Heart right ventricle (tissue), 16 donors: ENCODE measurements at regions not wholly inside any gene's neighbourhood (a gene's known extent, or its start where the extent isn't known, plus 50 kb on each side); places are given as distances from the start of the nearest gene placed in this dataset.

Source experiments
- ATAC-seq, 8 donors: fragments of 200-7000 bp; cut with Tn5 transposase; one replicate each; pipeline ENCODE4 v1.9.1; 2020; ENCODE audit warnings: mild to moderate bottlenecking in 8 of 8, moderate library complexity in 8 of 8, moderate number of reproducible peaks in 1 of 8
- DNase-seq, 2 donors: peaks; one replicate each; pipeline ENCODE4 v3.0.0-alpha.2; 2020
- H3K27ac ChIP-seq, 10 donors: fragments of 200-600 bp; sonication (generic) in 2 of 10; one replicate each; pipeline versions ENCODE4 v1.5.0 to v1.8.0; 2020 to 2022; ENCODE audit warnings: mild to moderate bottlenecking in 3 of 10
- H3K27me3 ChIP-seq, 7 donors: fragments of 200-600 bp; one replicate each; pipeline ENCODE4 v1.8.0; 2021 to 2022; ENCODE audit warnings: mild to moderate bottlenecking in 2 of 7
- H3K36me3 ChIP-seq, 9 donors: fragments of 200-600 bp; sonication (generic) in 1 of 9; one replicate each; pipeline versions ENCODE4 v1.5.0 to v1.8.0; 2020 to 2022; ENCODE audit warnings: mild to moderate bottlenecking in 2 of 9
- H3K4me1 ChIP-seq, 9 donors: fragments of 200-600 bp; sonication (generic) in 1 of 9; one replicate each; pipeline versions ENCODE4 v1.5.0 to v1.8.0; 2020 to 2022; ENCODE audit warnings: mild to moderate bottlenecking in 4 of 9
- H3K4me3 ChIP-seq, 10 donors: fragments of 200-600 bp; sonication (generic) in 2 of 10; one replicate each; pipeline versions ENCODE4 v1.5.0 to v1.8.0; 2020 to 2022; ENCODE audit warnings: mild to moderate bottlenecking in 7 of 10, moderate library complexity in 2 of 10
- H3K9me3 ChIP-seq, 11 donors: fragments of 200-600 bp in 10 of 11; sonication (generic) in 2 of 11; one replicate each; pipeline versions ENCODE4 v1.5.0 to v1.8.0; 2013 to 2022; ENCODE audit warnings: mild to moderate bottlenecking in 2 of 11, control low read depth in 1 of 11, moderate library complexity in 1 of 11
- CTCF ChIP-seq, 9 donors: fragments of 200-600 bp; sonication (generic) in 2 of 9; IDR thresholded peaks; one replicate each; pipeline versions ENCODE4 v1.5.0 to v1.8.0; 2021 to 2022; ENCODE audit warnings: antibody characterized with exemption in 9 of 9, mild to moderate bottlenecking in 5 of 9, moderate library complexity in 1 of 9
- WGBS, 2 donors: extraction: QIAGEN DNeasy Blood & Tissue Kit; methylation state at CpG; one replicate each; pipeline ENCODE4 v1.1.7; 2013; ENCODE audit warnings: inconsistent platforms in 1 of 2; 5-methylcytosine and 5-hydroxymethylcytosine counted together
- intact Hi-C, 10 donors: fragments of 100-400 bp; cut with DNase I; formaldehyde crosslinking; loops; one replicate each; pipeline versions ENCODE4 v1.11.1 to v1.14.2; 2022
- donor health status: Arrhythmogenic right ventricular cardiomyopathy.
- donor health status: ischemic (EF 13 %, LVEDD 7.1; RV severe dilation, severe dysfunction).
- donor health status: healthy with polysubstance abuse.
- donor health status: DM: no; HTN: yes; CAD: no.
- donor health status: DM: no; HTN: no; CAD: no.
- donor health status: ischemic (EF 25% LVEDD 6.9; RV normal size, moderate dysfunction).
- donor health status: ischemic (EF 25% LVEDD 5.7; RV mildly dilated, moderate dysfunction).
- donor health status: healthy.
- donor health status: DM: yes; HTN: yes; CAD: no.
- donor health status: Ischemic cardiomyopathy.
- donor health status: ischemic (EF 35%, LVEDD 5.7; RV mildly dilated, moderate dysfunction).
- donor health status: nonischemic (EF 11% LVEDD 7.7; RV severe dilation, severe dysfunction).
- donor health status: DM: yes; HTN: yes; CAD: no.
- donor health status: PGD.
- donor health status: ischemic (EF 29% LVEDD 5.4; RV normal size, mild dysfunction).
- donor health status: nonischemic (EF 23%, LVEDD 6.1; RV moderate dilation, normal function).

- no peaks in the 10 kb centered on the region for H3K4me1 ChIP-seq
- 82 to 88% methylated on average over 21 of the region's 21 CpGs for WGBS, 2 donors
- no peak for TF ChIP-seq CTCF (IDR thresholded peaks at IDR 0.05)
- H3K27ac ChIP-seq, result no peak overlapping the region
- DNase-seq, result no peak
- H3K36me3 ChIP-seq, result no peaks in the 10 kb centered on the region
- H3K27me3 ChIP-seq, result no peaks in the 10 kb centered on the region
- peaks cover 0 to 16% (median 0%) of the 10 kb centered on the region in 11 donors for H3K9me3 ChIP-seq
- intact Hi-C loops, result no loop called here
- no peak for ATAC-seq
- H3K4me3 ChIP-seq, result no peak overlapping the region
Observed at GRCh38 chr5:3489239-3489843, 106.3 kb upstream of the IRX1 start.

- WGBS, 2 donors, result 78 to 80% methylated on average over 5 of the region's 5 CpGs
- DNase-seq (no peak), ATAC-seq (no peak)
- no peaks in the 10 kb centered on the region for H3K4me1 ChIP-seq
- no peak overlapping the region for H3K27ac ChIP-seq
- intact Hi-C loops, result no loop called here
- H3K27me3 ChIP-seq, result no peaks in the 10 kb centered on the region
- H3K9me3 ChIP-seq, result no peaks in the 10 kb centered on the region
- no peaks in the 10 kb centered on the region for H3K36me3 ChIP-seq
- no peak overlapping the region for H3K4me3 ChIP-seq
- no peak for TF ChIP-seq CTCF (IDR thresholded peaks at IDR 0.05)
Observed at GRCh38 chr5:3484836-3485235, 110.8 kb upstream of the IRX1 start.

GRCh38 chr5:3481175-3481574 lies 114.5 kb upstream of the IRX1 start:
- no peak for TF ChIP-seq CTCF (IDR thresholded peaks at IDR 0.05)
- no peak for DNase-seq
- no peaks in the 10 kb centered on the region for H3K9me3 ChIP-seq
- WGBS, 2 donors, result 56 to 68% methylated on average over 3 of the region's 3 CpGs
- no peaks in the 10 kb centered on the region for H3K4me1 ChIP-seq
- intact Hi-C loops, result no loop called here
- ATAC-seq, result no peak
- no peak overlapping the region for H3K4me3 ChIP-seq
- no peaks in the 10 kb centered on the region for H3K36me3 ChIP-seq
- H3K27ac ChIP-seq, result no peak overlapping the region
- H3K27me3 ChIP-seq, result no peaks in the 10 kb centered on the region

GRCh38 chr5:3475674-3476073 lies 120.0 kb upstream of the IRX1 start:
- intact Hi-C loops, result no loop called here
- 31 to 58% methylated on average over 1 of the region's 1 CpG for WGBS, 2 donors
- Histone ChIP-seq H3K27ac (no peak overlapping the region), H3K9me3 (peaks cover 0 to 21% (median 0%) of the 10 kb centered on the region in 11 donors), H3K27me3 (no peaks in the 10 kb centered on the region), H3K36me3 (no peaks in the 10 kb centered on the region), H3K4me1 (no peaks in the 10 kb centered on the region), H3K4me3 (no peak overlapping the region)
- no peak for ATAC-seq
- no peak for DNase-seq
- no peak for TF ChIP-seq CTCF (IDR thresholded peaks at IDR 0.05)
